ENCODE measurements at regions not wholly inside any gene's neighbourhood (a gene's known extent, or its start where the extent isn't known, plus 50 kb on each side); places are given as distances from the start of the nearest gene placed in this dataset.
A peak's percentile ranks its signal among the peaks of the same experiment; 100 is the strongest.

- DNase-seq (ENCODE audit: low spot score), result no peak
Measured at GRCh38 chr10:105982735-105983134, 1181.8 kb downstream of the SORCS1 start.

GRCh38 chr10:105981679-105982078 is 1182.8 kb downstream of the SORCS1 start:
- DNase-seq (ENCODE audit: low spot score), result no peak

- peak; percentile 48 for DNase-seq (ENCODE audit: low spot score)
Measured at GRCh38 chr10:105974803-105975456, 1189.6 kb downstream of the SORCS1 start.

GRCh38 chr10:105973902-105974301 is 1190.6 kb downstream of the SORCS1 start:
- no peak for DNase-seq (ENCODE audit: low spot score)

GRCh38 chr10:105973360-105973759 is 1191.1 kb downstream of the SORCS1 start:
- DNase-seq (ENCODE audit: low spot score), result no peak

GRCh38 chr10:105971460-105971859 is 1193.0 kb downstream of the SORCS1 start:
- no peak for DNase-seq (ENCODE audit: low spot score)

- DNase-seq (ENCODE audit: low spot score), result no peak
Measured at GRCh38 chr10:105969884-105970377, 1194.6 kb downstream of the SORCS1 start.

GRCh38 chr10:105968666-105969065 is 1195.8 kb downstream of the SORCS1 start:
- DNase-seq (ENCODE audit: low spot score), result no peak

- DNase-seq (ENCODE audit: low spot score), result no peak
Measured at GRCh38 chr10:105967256-105967655, 1197.2 kb downstream of the SORCS1 start.

GRCh38 chr10:105965141-105965540 is 1199.4 kb downstream of the SORCS1 start:
- no peak for DNase-seq (ENCODE audit: low spot score)

GRCh38 chr10:105964009-105964408 is 1200.5 kb downstream of the SORCS1 start:
- no peak for DNase-seq (ENCODE audit: low spot score)

- DNase-seq (ENCODE audit: low spot score), result no peak
Measured at GRCh38 chr10:105963334-105963884, 1201.1 kb downstream of the SORCS1 start.

- DNase-seq (ENCODE audit: low spot score), result no peak
Measured at GRCh38 chr10:105956550-105956949, 1208.0 kb downstream of the SORCS1 start.

GRCh38 chr10:105953861-105954260 is 1210.6 kb downstream of the SORCS1 start:
- no peak for DNase-seq (ENCODE audit: low spot score)

GRCh38 chr10:105953056-105953455 is 1211.5 kb downstream of the SORCS1 start:
- no peak for DNase-seq (ENCODE audit: low spot score)

GRCh38 chr10:105952153-105952552 is 1212.4 kb downstream of the SORCS1 start:
- peak; percentile 57 for DNase-seq (ENCODE audit: low spot score)

GRCh38 chr10:105950410-105950809 is 1214.1 kb downstream of the SORCS1 start:
- DNase-seq (ENCODE audit: low spot score), result peak; percentile 67

GRCh38 chr10:105949721-105950120 is 1214.8 kb downstream of the SORCS1 start:
- DNase-seq (ENCODE audit: low spot score), result no peak

- no peak for DNase-seq (ENCODE audit: low spot score)
Measured at GRCh38 chr10:105925045-105925785, 1239.3 kb downstream of the SORCS1 start.

- DNase-seq (ENCODE audit: low spot score), result no peak
Measured at GRCh38 chr10:105921348-105921747, 1243.2 kb downstream of the SORCS1 start.

- no peak for DNase-seq (ENCODE audit: low spot score)
Measured at GRCh38 chr10:105914432-105914831, 1250.1 kb downstream of the SORCS1 start.

GRCh38 chr10:105908701-105909100 is 1255.8 kb downstream of the SORCS1 start:
- DNase-seq (ENCODE audit: low spot score), result no peak

- DNase-seq (ENCODE audit: low spot score), result no peak
Measured at GRCh38 chr10:105885495-105885894, 1244.4 kb downstream of the SORCS3 start.

Data from NAMALWA (cell line).